K562 (cell line): ENCODE measurements at regions not wholly inside any gene's neighbourhood (a gene's known extent, or its start where the extent isn't known, plus 50 kb on each side); places are given as distances from the start of the nearest gene placed in this dataset.

Source experiments
- ATAC-seq: fragments of 200-7000 bp; cut with Tn5 transposase; 3 replicates; pipeline ENCODE4 v1.9.1; 2020; ENCODE audit warnings: moderate library complexity
- BruUV-seq: library from RNA; stranded (reverse); fragments of 400-500 nt; replicated peaks from 2 replicates; lab custom pipeline; 2021; lab: Mats Ljungman, UMichigan
- CTCF ChIA-PET: fragments of 300-600 bp; formaldehyde crosslinking; extraction: SDS; loops from one replicate; lab custom pipeline; 2021; ENCODE audit warnings: low intra/inter-chr PET ratio; lab: Yijun Ruan, JAX
- POLR2A ChIA-PET: fragments of 300-600, 350-650 bp; sonication (Branson Sonifier 250); formaldehyde crosslinking; extraction: SDS; loops from one replicate; lab custom pipeline; 2021; ENCODE audit warnings: antibody characterized with exemption, inconsistent platforms; lab: Yijun Ruan, JAX
- DNase-seq, 4 experiments: peaks; one replicate each; pipeline versions ENCODE4 v3.0.0 to v3.0.0-alpha.2; 2011 to 2018; ENCODE audit warnings: low spot score in 3 of 4, mixed read lengths in 3 of 4; ENCODE audit errors: extremely low read depth in 1 of 4
- FAIRE-seq: peaks from 2 replicates; lab custom pipeline; 2011; peaks lifted over from hg19 to GRCh38; lab: Jason Lieb, UNC
- H2AFZ ChIP-seq: 2 replicates; pipeline ENCODE4 v1.6.0; 2011; ENCODE audit warnings: low read depth, low read length, control low read depth, inconsistent platforms
- H3K27ac ChIP-seq: fragments of 200-600 bp; 3 replicates; pipeline ENCODE4 v1.8.0; 2011; ENCODE audit warnings: low read depth, mild to moderate bottlenecking, control low read depth, inconsistent platforms, low read length, moderate library complexity, mixed read lengths; ENCODE audit errors: extremely low read depth
- H3K27me3 ChIP-seq, 2 experiments: fragments of 300-600 bp in 1 of 2; 2 replicates in 1 of 2; 3 replicates in 1 of 2; pipeline versions ENCODE4 v1.6.0 to v1.8.0; 2011; ENCODE audit warnings: inconsistent platforms in 2 of 2, low read length in 2 of 2, mild to moderate bottlenecking in 1 of 2, mixed read lengths in 1 of 2, moderate library complexity in 1 of 2; ENCODE audit not compliant: control insufficient read depth in 2 of 2, insufficient read depth in 2 of 2
- H3K36me3 ChIP-seq: fragments of 300-600 bp; 3 replicates; pipeline ENCODE4 v1.8.0; 2011; ENCODE audit warnings: mild to moderate bottlenecking, low read length, inconsistent platforms; ENCODE audit not compliant: control insufficient read depth, insufficient read depth
- H3K4me1 ChIP-seq, 2 experiments: fragments of 200-600 bp in 1 of 2; replicated peaks in 1 of 2; 2 replicates in 1 of 2; 3 replicates in 1 of 2; pipeline versions ENCODE4 v1.5.1 to v1.8.0; 2011; ENCODE audit warnings: inconsistent platforms in 2 of 2, low read length in 2 of 2, mild to moderate bottlenecking in 1 of 2, mixed read lengths in 1 of 2, moderate library complexity in 1 of 2; ENCODE audit not compliant: control insufficient read depth in 2 of 2, insufficient read depth in 2 of 2
- H3K4me2 ChIP-seq: 2 replicates; pipeline ENCODE4 v1.6.1; 2011; ENCODE audit warnings: low read length, control low read depth, inconsistent platforms, mixed read lengths; ENCODE audit not compliant: insufficient read depth
- H3K4me3 ChIP-seq: fragments of 200-600 bp; sonication (generic), shearing (Covaris generic); 2 replicates; pipeline ENCODE4 v1.5.1; 2016; ENCODE audit warnings: control low read depth, inconsistent platforms
- H3K79me2 ChIP-seq: fragments of 200-600 bp; 3 replicates; pipeline ENCODE4 v1.8.0; 2011; ENCODE audit warnings: low read length, inconsistent platforms; ENCODE audit not compliant: control insufficient read depth, insufficient read depth
- H3K9ac ChIP-seq, 2 experiments: 2 replicates each; pipeline versions ENCODE4 v1.6.0 to v1.6.1; 2011; ENCODE audit warnings: low read depth in 2 of 2, low read length in 2 of 2, control low read depth in 1 of 2, inconsistent platforms in 1 of 2, mild to moderate bottlenecking in 1 of 2, mixed read lengths in 1 of 2; ENCODE audit not compliant: insufficient read depth in 1 of 2
- H3K9me1 ChIP-seq: one replicate; pipeline ENCODE4 v1.6.0; 2011; ENCODE audit warnings: inconsistent platforms, mild to moderate bottlenecking, low read length, moderate library complexity; ENCODE audit not compliant: control insufficient read depth, insufficient read depth
- H3K9me3 ChIP-seq: replicated peaks from 2 replicates; pipeline ENCODE4 v1.5.1; 2011; ENCODE audit warnings: low read depth, low read length, inconsistent platforms; ENCODE audit not compliant: control insufficient read depth, insufficient read depth
- H4K20me1 ChIP-seq: replicated peaks from 2 replicates; pipeline ENCODE4 v1.6.1; 2011; ENCODE audit warnings: low read length, inconsistent platforms, mixed read lengths; ENCODE audit not compliant: control insufficient read depth, insufficient read depth
- ESRRB ChIP-seq: fragments of 250-450 bp; sonication (Bioruptor Pico); IDR thresholded peaks from 2 replicates; pipeline ENCODE4 v1.5.0; 2020; ENCODE audit warnings: mild to moderate bottlenecking, moderate library complexity, borderline replicate concordance
- GTF2E2 ChIP-seq: fragments of 200-800 bp; sonication (Bioruptor generic); IDR thresholded peaks from 2 replicates; pipeline ENCODE4 v1.6.1; 2016; ENCODE audit warnings: missing genetic modification characterization, missing compliant biosample characterization
- HDAC8 ChIP-seq: fragments of 450-650 bp; IDR thresholded peaks from 2 replicates; pipeline ENCODE4 v1.6.1; 2016; ENCODE audit warnings: mild to moderate bottlenecking, missing genetic modification characterization, moderate library complexity, missing compliant biosample characterization
- KLF10 ChIP-seq: fragments of 250-450 bp; sonication (Bioruptor Pico); IDR thresholded peaks from 2 replicates; pipeline ENCODE4 v1.6.1; 2021; ENCODE audit warnings: matching md5 sums
- LCOR ChIP-seq: sonication (generic); formaldehyde crosslinking; IDR thresholded peaks from 2 replicates; pipeline ENCODE4 v1.8.0; 2022; ENCODE audit warnings: mild to moderate bottlenecking, missing genetic modification reagents
- NFYB ChIP-seq: IDR thresholded peaks from 2 replicates; pipeline ENCODE4 v1.6.1; 2011; ENCODE audit warnings: mild to moderate bottlenecking, moderate library complexity; ENCODE audit not compliant: insufficient read length; ENCODE audit errors: extremely low read depth
- PTTG1 ChIP-seq: fragments of 450-650 bp; IDR thresholded peaks from 2 replicates; pipeline ENCODE4 v1.6.1; 2016; ENCODE audit warnings: low read depth, mild to moderate bottlenecking, missing genetic modification characterization, missing compliant biosample characterization
- REST ChIP-seq, 2 experiments: fragments of 450-650 bp; formaldehyde crosslinking in 1 of 2; IDR thresholded peaks; 2 replicates each; pipeline versions ENCODE4 v1.4.0 to v1.6.1; 2014 to 2020; ENCODE audit warnings: mild to moderate bottlenecking in 2 of 2, borderline replicate concordance in 1 of 2, low read depth in 1 of 2
- RNF2 ChIP-seq: sonication (generic); IDR thresholded peaks from 2 replicates; pipeline ENCODE4 v1.6.1; 2016
- XRCC4 ChIP-seq: IDR thresholded peaks from one replicate; pipeline ENCODE4 v1.6.1; 2011; ENCODE audit not compliant: insufficient read depth, insufficient read length; ENCODE audit errors: extremely low read depth
- ZNF133 ChIP-seq: fragments of 250-450 bp; sonication (Bioruptor Pico); IDR thresholded peaks from 2 replicates; pipeline ENCODE4 v1.4.0; 2020; ENCODE audit warnings: mild to moderate bottlenecking
- ZNF140 ChIP-seq: fragments of 250-450 bp; sonication (Bioruptor Pico); IDR thresholded peaks from 2 replicates; pipeline ENCODE4 v1.8.0; 2021; ENCODE audit warnings: moderate library complexity, mild to moderate bottlenecking, inconsistent platforms
- ZNF217 ChIP-seq: sonication (generic); formaldehyde crosslinking; IDR thresholded peaks from 2 replicates; pipeline ENCODE4 v1.8.0; 2022; ENCODE audit warnings: mild to moderate bottlenecking, missing genetic modification reagents
- ZNF717 ChIP-seq: fragments of 250-450 bp; sonication (Bioruptor Pico); IDR thresholded peaks from 2 replicates; pipeline ENCODE4 v1.5.0; 2021
- WGBS: fragments of 100-300 bp; shearing (Covaris generic); methylation state at CpG from one replicate; pipeline ENCODE4 v1.1.6; 2016; ENCODE audit warnings: low coverage, mixed read lengths; ENCODE audit not compliant: insufficient coverage; ENCODE audit errors: missing lambda C conversion rate; 5-methylcytosine and 5-hydroxymethylcytosine counted together
- in situ Hi-C: fragments of 300-500 bp; cut with MboI; formaldehyde crosslinking; loops from 4 replicates; pipeline ENCODE4 v1.15.0; 2018; ENCODE audit warnings: inconsistent platforms, mixed read lengths
- intact Hi-C: fragments of 100-400 bp; cut with micrococcal nuclease; formaldehyde crosslinking; loops from 2 replicates; pipeline ENCODE4 v1.14.2; 2022
- TF ChIP-seq, protein P1 (sequence below): fragments of 250-450 bp; sonication (Bioruptor Pico); IDR thresholded peaks from 2 replicates; pipeline ENCODE4 v1.8.0; 2022; ENCODE audit warnings: moderate library complexity, mild to moderate bottlenecking, inconsistent platforms

- 0% methylated on average over 1 of the region's 1 CpG for WGBS
- H3K4me3 ChIP-seq = no peak overlapping the region
- no peak overlapping the region for H3K9ac ChIP-seq
- no peaks in the 10 kb centered on the region for H3K4me1 ChIP-seq
- H4K20me1 ChIP-seq = no peaks in the 10 kb centered on the region
- in situ Hi-C loops = no loop called here
- DNase-seq (no peak), FAIRE-seq (no peak), ATAC-seq (no peak)
- H3K79me2 ChIP-seq = no peaks in the 10 kb centered on the region
- no peak overlapping the region for H3K4me2 ChIP-seq
- no peaks in the 10 kb centered on the region for H3K27me3 ChIP-seq
- CTCF ChIA-PET = no interaction called here
- H3K9me3 ChIP-seq = no peaks in the 10 kb centered on the region
- no peaks in the 10 kb centered on the region for H3K36me3 ChIP-seq
- no peaks in the 10 kb centered on the region for H3K9me1 ChIP-seq
- no TSS peak for BruUV-seq
- no peak overlapping the region for H2AFZ ChIP-seq
- intact Hi-C loops = no loop called here
- POLR2A ChIA-PET = no interaction called here
- H3K27ac ChIP-seq = no peak overlapping the region
- TF ChIP-seq ZNF140 (no peak), NFYB (no peak), REST (IDR thresholded peaks at IDR 0.05; ENCODE audit: borderline replicate concordance) (no peak), REST (CRISPR knock-in tag; IDR thresholded peaks at IDR 0.05; ENCODE audit: low read depth) (no peak), GTF2E2 (tag) (no peak), HDAC8 (no peak), PTTG1 (tag) (no peak), LCOR (CRISPR knock-in tag) (no peak), RNF2 (no peak), XRCC4 (no peak), ZNF217 (CRISPR knock-in tag) (no peak), ESRRB (CRISPR knock-in tag) (no peak), ZNF133 (CRISPR knock-in tag) (no peak), KLF10 (CRISPR knock-in tag) (no peak), ZNF717 (CRISPR knock-in tag) (no peak)
- TF ChIP-seq, protein P1, sequence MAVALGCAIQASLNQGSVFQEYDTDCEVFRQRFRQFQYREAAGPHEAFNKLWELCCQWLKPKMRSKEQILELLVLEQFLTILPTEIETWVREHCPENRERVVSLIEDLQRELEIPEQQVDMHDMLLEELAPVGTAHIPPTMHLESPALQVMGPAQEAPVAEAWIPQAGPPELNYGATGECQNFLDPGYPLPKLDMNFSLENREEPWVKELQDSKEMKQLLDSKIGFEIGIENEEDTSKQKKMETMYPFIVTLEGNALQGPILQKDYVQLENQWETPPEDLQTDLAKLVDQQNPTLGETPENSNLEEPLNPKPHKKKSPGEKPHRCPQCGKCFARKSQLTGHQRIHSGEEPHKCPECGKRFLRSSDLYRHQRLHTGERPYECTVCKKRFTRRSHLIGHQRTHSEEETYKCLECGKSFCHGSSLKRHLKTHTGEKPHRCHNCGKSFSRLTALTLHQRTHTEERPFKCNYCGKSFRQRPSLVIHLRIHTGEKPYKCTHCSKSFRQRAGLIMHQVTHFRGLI = no peak
These were observed 495.6 kb upstream of the SYT4 start for GRCh38 chr18:43772907-43773306.
